PC-9 (cell line): ENCODE measurements at regions not wholly inside any gene's neighbourhood (a gene's known extent, or its start where the extent isn't known, plus 50 kb on each side); places are given as distances from the start of the nearest gene placed in this dataset.

Experiments
- CTCF ChIP-seq: fragments of 200-600 bp; sonication (generic); conservative IDR thresholded peaks from 2 replicates; pipeline ENCODE4 v1.6.1; 2017; ENCODE audit warnings: mixed run types, antibody characterized with exemption, mild to moderate bottlenecking, moderate library complexity
- EZH2 ChIP-seq: fragments of 200-600 bp; sonication (generic); IDR thresholded peaks from 2 replicates; pipeline ENCODE4 v1.8.0; 2017; ENCODE audit warnings: antibody characterized with exemption, low read depth

GRCh38 chr15:81852411-81853149, 193.2 kb downstream of the MEX3B start:
- no peak for TF ChIP-seq CTCF
- TF ChIP-seq EZH2 = no peak
